AML-193 (cell line): ENCODE measurements at regions not wholly inside any gene's neighbourhood (a gene's known extent, or its start where the extent isn't known, plus 50 kb on each side); places are given as distances from the start of the nearest gene placed in this dataset.
"Not testable (repeated sequence)": the region's sequence is repeated elsewhere in the genome, so short reads cannot be mapped to it uniquely, and the experiment has no call there.

Experiments
- DNase-seq, 2 experiments: peaks; one replicate each; lab custom pipeline; 2025; lab: John Stamatoyannopoulos, UW

DNA sequence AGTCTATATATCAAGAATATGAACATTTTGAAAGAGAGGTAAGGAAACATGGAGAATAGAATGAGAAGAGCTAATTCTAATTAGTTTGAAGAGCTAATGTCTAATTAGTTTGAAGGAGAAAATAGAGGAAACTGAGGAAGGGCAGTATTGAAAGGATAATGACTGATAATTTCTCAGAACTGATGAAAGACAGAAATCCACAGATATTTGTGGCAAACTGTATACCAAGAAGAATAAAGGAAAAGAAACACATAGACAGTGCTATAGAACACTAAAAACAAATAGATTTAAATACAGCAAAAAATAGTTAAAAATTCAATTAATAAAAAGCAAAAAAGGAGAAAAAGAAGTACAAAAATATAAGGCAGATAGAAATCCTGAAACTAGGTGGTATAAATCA lies 354.4 kb downstream of the QKI start:
- DNase-seq, result no peak

DNA sequence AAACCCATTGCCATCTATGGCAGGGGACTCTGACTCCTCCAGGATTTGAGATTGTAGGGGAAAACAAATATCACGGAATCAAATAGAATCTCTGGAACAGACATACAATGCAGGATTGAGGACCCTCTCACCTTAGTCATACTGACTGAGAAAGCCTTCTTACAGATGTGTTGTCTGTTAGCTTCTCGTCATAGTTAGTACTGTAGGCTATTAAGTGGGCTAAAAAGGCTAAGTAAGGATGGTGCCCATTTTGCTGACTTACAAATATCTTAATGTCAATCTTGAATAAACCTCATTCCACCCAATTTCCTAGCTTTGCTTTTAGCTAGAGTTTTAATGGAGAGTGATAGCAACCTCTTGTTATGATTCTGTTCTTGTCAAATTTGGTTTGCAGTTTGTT lies 352.4 kb downstream of the QKI start:
- DNase-seq, result no peak

DNA sequence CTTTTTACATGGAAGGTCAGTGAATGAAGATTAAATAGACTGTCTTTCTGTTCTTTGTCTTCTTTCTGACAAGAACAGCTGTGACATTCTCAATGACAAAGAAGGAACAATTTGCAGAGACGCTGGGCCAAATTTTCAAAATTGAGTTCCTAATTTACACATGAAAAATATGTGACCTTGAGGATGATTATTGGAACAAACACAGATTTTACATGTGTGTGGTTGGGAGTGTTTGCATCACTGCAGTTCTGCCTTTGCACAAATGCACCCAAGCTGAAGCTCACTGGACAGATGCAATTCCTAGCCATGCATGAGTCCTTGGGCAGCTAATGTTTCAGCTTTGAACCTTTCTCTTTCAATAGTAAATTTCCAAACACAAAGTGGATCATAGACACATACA lies 350.8 kb downstream of the QKI start:
- DNase-seq, result no peak

DNA sequence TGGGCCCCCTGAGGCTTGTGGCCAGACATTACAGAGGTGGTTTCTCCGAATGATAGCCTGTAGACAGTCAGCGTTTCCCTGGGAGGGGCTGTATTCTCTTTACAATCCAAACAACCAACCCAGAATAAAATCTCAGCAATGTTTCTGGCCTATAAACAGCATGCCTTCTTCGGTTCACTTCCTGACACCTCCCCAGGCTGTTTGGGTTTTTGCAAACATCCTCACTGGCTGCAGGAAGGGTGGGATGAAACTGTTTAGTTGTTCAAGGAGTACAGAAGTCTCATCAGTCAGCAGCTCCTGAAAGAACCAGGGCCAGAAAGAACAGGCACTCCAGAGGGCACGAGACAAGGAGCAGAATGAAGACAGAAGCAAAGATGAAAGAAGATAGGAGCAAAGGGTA lies 350.0 kb downstream of the QKI start:
- no peak for DNase-seq

DNA sequence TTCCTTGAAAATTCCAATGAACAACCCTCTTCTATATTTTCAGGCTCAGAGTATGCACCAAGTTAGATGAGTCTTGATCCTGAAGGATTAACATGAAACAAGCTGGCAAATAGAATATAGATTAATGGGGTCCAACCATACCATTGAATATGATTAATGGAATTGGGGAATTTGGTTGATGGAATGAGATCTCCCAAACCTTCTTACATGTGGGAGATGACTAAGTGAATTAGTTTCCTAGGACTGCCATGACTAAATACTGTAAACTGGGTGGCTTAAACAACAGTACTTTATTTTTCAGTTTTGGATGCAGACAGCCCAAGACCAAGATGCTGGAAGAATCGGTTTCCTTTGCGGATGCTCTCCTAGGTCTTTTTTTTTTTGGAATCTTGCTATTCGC lies 347.0 kb downstream of the QKI start:
- no peak for DNase-seq

DNA sequence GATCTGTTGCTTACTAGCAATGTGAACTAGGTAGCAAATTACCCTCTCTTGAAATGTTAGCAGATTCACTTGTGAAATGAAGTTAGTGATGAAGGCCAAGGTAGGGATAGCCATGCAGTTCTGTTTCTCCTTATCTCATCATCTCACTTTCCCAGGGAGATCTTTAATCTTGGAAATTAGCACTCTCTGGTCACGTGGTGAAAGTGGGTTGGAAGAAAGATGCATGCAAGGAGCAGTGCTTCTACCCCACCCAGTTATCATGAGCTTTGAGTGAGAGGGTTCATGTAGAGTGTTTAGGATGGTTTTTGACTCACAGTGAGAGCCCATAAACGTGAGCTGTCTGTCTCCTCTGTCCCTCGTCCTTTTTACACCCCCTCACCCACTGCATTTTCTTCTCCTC lies 346.3 kb downstream of the QKI start:
- no peak for DNase-seq

DNA sequence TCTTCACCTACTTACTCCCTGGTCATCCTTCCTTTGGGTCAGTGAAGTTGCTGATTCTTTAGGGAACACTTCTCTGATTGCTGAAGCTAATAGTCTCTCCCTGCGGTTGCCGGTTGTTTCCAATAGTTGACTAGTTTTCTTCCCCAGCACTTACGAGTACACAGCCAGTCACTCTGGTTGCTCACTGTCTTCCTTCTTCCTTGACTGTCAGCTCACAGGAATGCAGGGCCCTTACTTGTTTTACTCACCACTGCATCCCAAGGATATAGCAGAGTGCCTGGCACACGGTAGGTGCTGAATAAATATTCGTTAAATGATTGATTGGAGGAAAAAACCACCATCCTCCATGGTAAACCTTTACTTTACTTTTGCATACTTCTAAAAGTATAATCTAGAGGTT lies 345.0 kb downstream of the QKI start:
- DNase-seq, result no peak

DNA sequence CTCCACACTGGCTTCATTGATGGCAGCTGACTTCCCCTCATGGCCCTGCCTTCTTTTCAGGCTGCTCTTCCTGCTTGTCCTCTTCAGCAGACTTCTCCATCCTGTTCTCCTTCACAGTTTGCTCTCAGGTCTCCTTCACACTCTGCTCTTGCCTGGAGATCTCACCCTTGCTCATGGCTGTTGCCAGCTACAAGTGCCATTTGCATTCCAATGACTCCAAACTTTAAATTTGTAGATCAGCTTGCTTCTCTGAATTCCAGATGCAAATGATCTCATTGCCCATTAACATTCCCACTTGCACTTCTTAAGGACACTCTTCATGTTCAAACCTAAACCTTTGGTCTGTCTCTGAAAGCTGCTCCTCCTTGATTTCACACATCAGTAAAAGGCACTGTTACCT lies 343.0 kb downstream of the QKI start:
- DNase-seq, result no peak

DNA sequence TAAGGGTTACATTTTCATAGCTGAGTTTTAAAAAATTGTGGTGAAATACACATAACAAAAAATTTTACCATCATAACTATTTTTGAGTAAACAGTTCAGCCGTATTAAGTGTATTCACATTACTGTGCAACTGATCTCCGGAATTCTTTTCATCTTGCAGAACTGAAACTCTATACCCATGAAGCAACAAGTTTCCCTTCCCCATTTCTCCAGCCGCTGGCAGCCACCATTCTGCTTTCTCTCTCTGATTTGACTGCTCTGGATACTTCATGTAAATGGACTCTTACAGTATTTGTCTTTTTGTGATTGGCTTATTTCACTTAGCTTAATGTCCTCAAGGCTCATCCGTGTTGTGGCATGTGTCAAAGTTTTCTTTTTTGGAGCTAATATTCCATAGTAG lies 341.6 kb downstream of the QKI start:
- DNase-seq, result no peak

DNA sequence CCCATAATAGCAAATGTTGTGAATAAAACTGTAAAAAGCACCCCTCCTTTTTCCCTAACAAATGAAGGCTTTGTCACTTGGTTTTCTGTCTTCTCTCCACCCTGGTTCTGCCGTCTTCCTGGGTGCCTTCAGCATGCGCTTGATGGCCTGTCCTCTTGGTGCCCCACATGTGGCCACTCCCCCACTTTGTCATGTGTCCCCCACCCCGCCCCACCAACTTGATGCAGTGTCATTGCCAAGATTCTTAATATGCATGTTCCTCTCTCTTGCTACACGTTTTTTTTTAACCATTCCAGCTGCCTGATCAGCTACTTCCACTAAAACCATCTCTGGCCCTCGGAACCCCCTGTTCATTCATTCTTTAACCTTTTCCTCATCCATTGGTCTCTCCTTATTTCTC lies 340.3 kb downstream of the QKI start:
- DNase-seq, result no peak

DNA sequence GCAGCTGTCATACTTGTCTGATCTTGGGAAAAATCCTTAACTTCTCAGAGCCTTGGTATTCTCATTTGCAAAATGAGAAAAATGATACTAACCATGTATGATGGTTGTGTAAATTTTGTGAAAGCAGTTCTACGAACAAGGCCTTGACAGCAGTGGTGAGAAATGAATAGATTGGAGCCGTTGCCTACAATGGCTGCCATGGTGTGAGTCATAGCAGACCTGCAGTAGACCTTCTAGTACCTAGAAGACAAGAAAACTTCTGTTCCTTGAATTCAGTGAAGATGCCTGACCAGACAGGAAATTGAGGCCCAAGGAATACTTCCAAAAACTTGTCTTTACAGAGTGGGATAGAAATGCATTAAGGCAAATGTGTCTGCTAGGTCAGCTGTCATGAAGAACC lies 338.9 kb downstream of the QKI start:
- DNase-seq, result no peak

DNA sequence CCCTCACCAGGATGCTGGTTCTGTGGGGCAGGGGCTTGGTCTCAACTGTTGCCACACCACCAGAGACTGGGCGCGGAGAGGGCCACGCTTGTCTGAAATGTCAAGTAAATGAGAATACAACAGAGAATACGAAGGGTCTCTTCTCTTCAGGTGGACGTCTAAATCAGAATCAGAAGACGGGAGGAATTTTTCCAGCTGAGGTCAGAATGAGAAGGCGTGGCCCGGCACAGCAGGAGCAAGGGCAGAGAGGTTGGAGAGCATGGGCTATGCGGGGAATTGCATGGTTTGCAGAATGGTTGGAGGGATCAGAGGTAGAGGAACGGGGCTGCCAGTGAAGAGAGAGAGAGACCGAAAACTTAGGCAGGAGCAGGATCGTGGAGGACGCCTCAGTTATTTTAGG lies 337.9 kb downstream of the QKI start:
- no peak for DNase-seq

DNA sequence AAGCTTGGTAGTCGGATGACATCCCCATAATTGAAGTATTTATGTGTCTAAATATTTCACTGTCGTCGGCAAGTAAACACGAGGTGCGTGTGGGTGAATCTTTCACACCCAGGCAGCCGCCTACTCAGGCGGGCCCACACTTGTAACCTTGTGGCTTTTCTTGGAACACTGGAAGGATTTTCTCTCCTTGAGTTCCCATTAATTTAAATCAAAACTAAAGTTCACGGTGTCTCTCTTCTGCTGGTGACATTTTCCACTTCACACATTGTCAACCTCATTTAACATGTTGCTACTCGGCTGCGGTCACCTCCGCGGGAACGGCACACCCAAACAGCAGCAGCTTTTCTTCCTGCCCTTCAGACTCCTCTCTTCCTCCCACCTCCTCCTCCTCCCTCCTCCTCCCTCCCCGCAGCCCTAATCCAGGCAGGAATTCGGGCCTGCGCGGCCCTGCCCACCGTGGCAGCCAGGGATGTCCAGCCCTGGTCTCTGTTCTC lies 336.6 kb downstream of the QKI start:
- DNase-seq, result no peak

DNA sequence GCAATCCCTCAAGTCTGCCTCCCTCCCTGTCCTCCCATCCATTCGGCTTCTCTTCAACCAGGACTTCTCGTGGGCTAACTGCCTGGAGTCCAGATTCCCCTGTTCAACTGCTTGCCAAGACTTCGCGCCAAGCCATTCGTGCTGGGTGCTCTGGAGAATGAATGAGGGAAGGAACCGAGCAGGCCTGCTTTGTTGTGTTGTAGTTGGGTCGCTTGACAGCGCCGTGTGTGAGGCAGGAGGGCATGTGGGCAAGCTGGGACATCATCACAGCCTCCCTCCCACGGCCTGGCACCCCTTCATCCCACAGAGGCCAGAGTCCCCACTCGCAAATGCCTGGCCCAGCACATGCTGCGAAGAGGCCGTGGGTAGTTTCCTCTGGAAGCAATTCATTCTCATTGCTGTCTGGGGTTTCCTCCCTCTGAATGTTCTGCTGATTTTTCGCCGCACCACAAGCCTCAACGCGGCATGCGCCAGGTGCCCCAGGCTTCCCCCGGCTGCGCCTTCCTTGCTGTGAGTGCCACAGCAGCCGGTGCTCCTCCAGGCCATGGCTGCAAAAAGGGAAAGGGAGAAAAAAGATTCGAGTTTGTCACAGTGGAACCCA lies 336.0 kb downstream of the QKI start:
- DNase-seq, result no peak

DNA sequence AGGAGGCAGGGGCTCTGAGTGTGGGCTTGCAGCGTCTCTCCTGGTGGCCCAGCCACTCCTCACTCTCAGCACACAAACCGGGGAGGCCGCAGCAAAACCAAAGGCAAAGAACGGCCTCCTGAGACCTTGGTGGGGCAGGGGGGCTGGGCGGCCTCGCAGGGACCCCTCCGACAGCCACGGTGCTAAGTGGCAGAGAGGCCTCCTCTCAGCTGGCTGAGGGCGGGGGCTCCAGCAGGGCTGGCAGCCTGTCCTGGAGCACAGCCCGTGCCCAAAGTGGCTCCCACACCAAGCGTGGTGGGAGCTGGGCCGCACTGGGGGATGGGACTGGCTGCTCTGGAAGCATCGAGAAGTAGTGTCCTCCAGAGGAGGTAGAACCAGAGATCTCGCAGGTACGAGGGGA lies 334.4 kb downstream of the QKI start:
- DNase-seq, result no peak

DNA sequence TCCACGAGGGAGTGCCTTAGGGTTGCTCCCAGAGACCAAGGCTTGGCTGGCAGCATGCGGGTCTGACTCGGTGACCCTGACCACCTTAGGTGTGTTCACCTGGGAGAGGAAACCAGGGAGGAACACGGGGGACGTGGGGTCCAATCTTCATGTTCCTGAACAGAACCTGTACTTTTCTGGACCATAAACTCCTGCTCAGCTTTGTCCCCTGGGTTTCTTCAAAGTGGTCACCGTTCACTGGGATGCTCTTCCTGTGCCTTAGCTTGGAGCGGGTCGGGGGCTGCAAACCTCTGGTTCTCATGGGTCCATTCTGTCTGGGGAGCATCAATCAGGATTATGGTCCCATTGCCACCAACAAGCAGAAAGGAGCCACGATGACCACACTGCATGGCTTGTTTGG lies 333.5 kb downstream of the QKI start:
- no peak for DNase-seq

DNA sequence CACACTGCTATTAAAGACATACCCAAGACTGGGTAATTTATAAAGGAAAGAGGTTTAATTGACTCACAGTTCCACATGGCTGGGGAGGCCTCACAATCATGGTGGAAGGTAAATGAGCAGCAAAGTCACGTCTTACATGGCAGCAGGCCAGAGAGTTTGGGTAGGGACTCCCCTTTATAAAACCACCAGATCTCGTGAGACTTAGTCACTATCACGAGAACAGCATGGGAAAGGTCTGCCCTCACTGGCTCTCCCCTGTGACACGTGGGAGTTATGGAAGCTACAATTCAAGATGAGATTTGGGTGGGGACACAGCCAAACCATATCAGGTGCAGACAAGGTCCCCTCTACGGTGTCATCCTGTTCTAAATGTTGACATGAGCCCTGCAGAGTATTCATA lies 332.5 kb downstream of the QKI start:
- DNase-seq, result not testable (repeated sequence)

DNA sequence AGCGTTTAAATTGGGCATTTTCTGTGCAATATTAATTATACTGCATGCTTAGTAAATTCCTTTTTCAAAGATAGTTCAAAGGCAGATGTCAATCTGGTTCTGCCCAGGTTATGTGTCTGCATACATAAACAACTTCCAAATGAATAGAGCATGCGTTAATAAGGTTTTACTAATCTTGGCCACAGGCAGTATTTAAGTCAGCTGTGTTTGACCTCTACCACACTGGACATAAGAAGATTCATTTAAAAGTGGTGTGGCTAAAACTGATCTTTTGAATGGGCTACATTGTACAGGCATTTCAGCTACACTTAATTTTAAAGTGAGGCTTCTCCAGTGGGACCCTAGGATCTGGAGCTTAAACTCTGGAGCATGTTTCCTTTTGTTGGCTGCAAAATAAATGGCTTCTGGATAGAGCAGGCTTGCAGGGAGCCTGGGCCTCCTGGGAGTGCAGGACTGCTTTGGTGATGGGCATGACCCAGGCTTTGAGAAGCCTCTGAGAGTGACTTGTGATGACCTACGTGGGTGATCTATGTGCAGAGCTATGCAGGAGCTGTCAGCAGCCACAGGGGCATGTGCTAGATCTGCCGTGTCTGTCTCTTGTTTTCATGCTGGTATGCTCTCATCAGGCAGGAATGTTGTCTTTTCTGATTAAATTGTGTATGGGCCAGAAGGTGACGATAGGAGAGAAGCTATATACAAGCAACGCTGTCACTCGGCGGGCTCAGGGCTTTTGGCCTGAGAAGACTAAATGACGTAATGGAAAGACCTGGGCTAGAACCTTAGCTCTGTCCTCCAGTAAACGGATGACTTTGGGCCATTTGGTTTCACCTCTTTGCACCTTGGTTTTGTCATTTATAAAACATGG lies 331.2 kb downstream of the QKI start:
- DNase-seq, result no peak

DNA sequence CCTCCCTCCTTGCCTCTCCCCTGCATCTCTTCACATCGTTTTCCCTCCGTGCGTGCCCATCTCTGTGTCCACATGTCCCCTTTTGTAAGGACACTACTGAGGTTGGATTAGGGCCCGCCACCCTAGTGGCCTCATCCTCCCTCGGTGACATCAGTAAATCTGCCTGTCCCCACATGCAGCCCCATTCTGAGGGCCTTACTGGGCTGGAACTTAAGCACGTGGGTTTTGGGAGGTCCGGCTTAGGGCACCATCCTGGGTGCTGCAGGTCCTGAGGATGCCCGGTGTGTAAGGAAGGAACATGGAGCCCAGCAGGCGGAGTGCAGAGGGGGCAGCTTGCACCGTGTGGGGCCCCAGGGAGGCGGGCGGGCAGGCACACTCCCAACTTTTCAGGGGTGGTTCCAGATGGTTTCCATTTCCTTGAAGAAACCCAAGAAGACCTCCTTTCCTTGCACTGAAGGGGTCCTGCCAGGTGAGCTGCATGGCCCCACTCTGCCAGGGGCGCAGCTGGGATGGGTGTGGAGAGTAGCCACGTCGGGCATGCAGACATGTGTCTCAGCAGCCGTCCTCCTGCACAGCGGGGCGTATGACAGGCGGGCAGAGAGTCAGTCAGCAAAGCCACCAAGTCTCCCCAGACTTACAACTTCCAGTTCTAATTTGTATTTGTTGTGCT lies 329.9 kb downstream of the QKI start:
- no peak for DNase-seq

DNA sequence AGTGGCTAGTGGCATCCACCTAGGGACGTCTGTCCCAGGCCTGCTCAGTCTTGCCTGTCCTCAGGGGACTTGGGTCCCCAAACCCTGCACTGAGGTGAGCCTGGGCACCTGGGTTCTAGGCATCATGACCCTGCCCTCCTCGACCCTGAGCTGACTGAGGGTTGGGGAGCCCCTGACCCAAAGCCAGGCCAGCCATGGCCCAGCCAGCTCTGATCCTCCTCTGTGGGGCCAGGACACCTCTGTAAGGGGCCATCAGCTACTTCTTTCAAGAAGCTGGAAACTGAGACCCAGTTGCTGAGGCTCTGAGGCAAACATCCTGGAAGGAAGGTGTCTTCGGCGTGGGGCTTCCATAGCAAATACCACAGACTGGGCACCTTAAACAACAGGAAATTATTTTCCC lies 329.3 kb downstream of the QKI start:
- DNase-seq, result no peak

DNA sequence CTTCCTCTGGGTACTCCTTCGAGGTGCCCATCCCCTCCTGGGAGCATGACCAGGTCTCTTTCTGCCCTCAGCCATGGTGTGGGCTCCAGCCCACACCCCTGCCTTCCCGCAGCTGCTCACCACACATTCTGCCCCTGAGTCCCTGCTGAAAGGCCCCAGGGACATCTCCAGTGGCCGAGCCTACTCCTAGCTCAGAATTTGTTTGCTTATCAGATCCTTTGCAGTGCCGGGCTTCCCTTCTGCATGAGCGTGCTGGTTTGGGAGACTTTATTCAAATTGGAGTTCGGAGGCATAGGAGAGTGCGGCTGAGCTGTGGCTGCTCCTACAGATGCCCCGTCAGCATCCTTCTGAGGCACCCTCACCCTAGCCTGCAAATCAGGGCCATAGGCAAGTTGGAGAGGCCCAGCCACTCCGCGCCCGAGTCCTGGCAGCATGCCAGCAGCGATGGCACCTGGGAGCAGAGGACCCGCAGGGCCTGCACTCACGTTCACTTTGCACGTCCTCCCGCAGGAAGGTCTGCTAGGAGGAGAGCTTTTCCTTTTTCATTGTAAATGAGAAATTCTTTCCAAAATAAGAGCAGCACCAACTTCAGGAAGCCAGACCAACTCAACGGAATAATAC lies 327.3 kb downstream of the QKI start:
- DNase-seq, result no peak

DNA sequence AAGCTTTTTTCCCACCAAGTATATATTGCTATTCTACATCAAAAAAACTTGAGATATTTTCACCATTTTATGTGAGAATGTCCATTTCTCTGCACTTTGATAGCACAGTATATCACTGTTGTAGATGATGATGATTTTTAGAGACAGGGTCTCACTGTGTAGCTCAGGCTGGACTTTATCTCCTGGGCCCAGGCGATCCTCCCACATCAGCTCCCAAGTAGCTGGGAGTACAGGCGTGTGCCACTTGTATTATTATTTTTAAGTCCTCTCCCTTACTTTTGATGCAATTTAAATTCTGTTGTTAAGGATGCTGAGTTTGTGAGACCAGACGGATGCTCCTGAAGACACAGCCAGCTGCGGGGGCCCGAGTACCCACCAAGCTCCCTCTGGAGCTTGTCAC lies 326.8 kb downstream of the QKI start:
- DNase-seq, result no peak

DNA sequence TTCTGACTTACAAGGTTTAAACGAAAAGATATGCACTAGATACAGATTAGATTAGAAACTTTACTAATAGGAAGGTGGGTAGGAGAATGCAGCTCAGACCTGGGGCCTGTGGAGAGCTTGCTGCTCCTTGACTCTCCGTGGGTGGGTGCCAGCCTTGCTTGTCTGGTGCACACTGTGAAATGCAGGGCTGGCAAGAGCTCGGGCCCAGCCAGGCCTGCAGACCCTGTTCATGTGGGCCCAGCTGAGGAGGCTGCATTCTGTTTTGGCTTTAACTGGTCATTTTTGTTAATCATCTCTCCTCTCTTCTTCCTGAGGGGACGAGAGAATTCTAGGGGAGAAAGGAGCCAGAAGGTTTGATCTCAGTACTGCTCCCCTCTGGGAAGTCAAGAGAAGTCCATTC lies 325.4 kb downstream of the QKI start:
- DNase-seq, result no peak
